ENCODE measurements at regions not wholly inside any gene's neighbourhood (a gene's known extent, or its start where the extent isn't known, plus 50 kb on each side); places are given as distances from the start of the nearest gene placed in this dataset.

DNA sequence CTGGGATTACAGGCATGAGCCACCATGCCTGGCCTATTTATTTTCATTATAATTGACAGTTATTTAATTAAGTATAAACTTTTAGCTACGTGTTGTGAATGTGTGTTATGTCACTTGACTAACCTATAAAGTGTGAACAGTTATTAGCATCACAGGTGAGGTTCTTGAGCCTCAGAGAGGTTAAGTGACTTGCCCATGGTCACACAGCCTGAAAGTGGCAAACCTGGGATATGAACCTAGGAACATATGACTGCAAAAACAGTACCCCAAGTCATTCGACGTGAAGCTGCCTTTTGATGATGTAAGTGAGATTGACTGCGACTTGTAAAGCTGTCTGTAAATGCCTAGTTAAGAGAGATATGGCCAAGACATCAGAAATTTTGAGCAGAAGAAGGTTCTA lies 77.9 kb upstream of the SALL4 start:
- no peak for DNase-seq (ENCODE audit: low read depth, low spot score)
- no peak overlapping the region for H3K4me3 ChIP-seq (ENCODE audit: insufficient read length, low read depth)
- no peaks in the 10 kb centered on the region for H3K4me1 ChIP-seq (ENCODE audit: insufficient read depth, insufficient read length)
- H3K27me3 ChIP-seq (ENCODE audit: insufficient read depth, insufficient read length), result no peaks in the 10 kb centered on the region
- no peaks in the 10 kb centered on the region for H3K36me3 ChIP-seq (ENCODE audit: insufficient read depth, insufficient read length, low read length)
- TF ChIP-seq SUZ12 (IDR thresholded peaks at IDR 0.05; ENCODE audit: extremely low read depth, insufficient read depth, insufficient read length) (no peak), ZNF274 (IDR thresholded peaks at IDR 0.05; ENCODE audit: low read depth, low read length) (no peak), YY1 (IDR thresholded peaks at IDR 0.05; ENCODE audit: insufficient read depth, insufficient read length) (no peak)
- H3K9me3 ChIP-seq (ENCODE audit: insufficient read depth, low read length), result no peaks in the 10 kb centered on the region
- no peak overlapping the region for H3K9ac ChIP-seq (ENCODE audit: insufficient read length, low read depth)

DNA sequence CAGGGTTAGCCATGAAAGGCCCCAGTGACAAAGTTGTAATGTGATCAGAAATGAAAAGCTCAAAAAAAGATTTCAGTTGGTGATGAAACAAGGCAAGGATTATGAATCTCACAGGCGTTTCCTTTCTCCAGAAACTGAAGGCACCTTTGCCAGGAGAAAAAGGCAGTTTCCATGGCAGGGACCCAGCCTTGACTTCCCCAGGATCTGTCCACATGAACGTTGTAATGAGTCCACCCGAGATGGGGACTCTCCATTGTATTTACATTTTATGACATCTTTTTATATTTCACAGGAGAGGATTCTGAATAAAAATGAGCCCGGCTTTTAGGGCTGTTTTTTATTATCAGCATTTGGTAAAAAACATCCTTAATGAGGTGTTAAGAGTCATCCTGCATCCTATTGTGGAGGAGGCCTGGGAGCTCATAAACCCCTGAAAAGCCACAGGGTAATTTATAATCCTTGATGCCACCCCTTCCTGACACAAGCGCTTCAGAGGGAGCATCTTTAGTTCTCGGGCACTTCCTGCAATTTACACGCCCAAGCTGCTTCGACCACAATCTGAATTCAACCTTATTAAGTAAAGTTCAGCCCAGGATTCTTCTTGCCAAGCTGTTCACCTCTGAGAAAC lies 74.1 kb upstream of the SALL4 start:
- Histone ChIP-seq H3K9ac (ENCODE audit: insufficient read length, low read depth) (no peak overlapping the region), H3K4me1 (ENCODE audit: insufficient read depth, insufficient read length) (no peaks in the 10 kb centered on the region), H3K36me3 (ENCODE audit: insufficient read depth, insufficient read length, low read length) (no peaks in the 10 kb centered on the region), H3K9me3 (ENCODE audit: insufficient read depth, low read length) (no peaks in the 10 kb centered on the region), H3K4me3 (ENCODE audit: insufficient read length, low read depth) (no peak overlapping the region), H3K27me3 (ENCODE audit: insufficient read depth, insufficient read length) (no peaks in the 10 kb centered on the region)
- no peak for DNase-seq (ENCODE audit: low read depth, low spot score)
- TF ChIP-seq ZNF274 (IDR thresholded peaks at IDR 0.05; ENCODE audit: low read depth, low read length) (no peak), SUZ12 (IDR thresholded peaks at IDR 0.05; ENCODE audit: extremely low read depth, insufficient read depth, insufficient read length) (no peak), YY1 (IDR thresholded peaks at IDR 0.05; ENCODE audit: insufficient read depth, insufficient read length) (no peak)

DNA sequence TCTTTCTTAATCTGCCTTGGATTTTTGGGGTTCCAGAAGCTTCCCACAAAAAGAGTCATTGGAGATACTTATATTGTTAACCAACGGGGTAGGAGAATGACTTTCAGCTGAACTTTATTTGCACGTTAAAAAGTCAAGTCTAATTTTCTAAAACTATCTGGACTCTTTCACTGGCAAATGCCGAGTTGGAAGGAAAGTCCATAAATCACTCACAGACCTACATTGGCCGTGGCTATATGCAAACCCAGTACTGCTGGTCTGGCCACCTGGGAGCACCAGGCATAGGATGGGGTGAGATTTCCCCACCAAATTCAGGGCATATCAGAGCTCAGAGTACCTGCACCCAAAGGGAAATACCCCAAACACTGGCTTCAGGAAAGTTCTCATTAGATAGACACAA lies 71.3 kb upstream of the SALL4 start:
- no peaks in the 10 kb centered on the region for H3K9me3 ChIP-seq (ENCODE audit: insufficient read depth, low read length)
- DNase-seq (ENCODE audit: low read depth, low spot score), result no peak
- H3K4me3 ChIP-seq (ENCODE audit: insufficient read length, low read depth), result no peak overlapping the region
- H3K36me3 ChIP-seq (ENCODE audit: insufficient read depth, insufficient read length, low read length), result no peaks in the 10 kb centered on the region
- peaks cover 2% of the 10 kb centered on the region for H3K4me1 ChIP-seq (ENCODE audit: insufficient read depth, insufficient read length)
- H3K27me3 ChIP-seq (ENCODE audit: insufficient read depth, insufficient read length), result no peaks in the 10 kb centered on the region
- no peak for TF ChIP-seq SUZ12 (IDR thresholded peaks at IDR 0.05; ENCODE audit: extremely low read depth, insufficient read depth, insufficient read length)
- H3K9ac ChIP-seq (ENCODE audit: insufficient read length, low read depth), result no peak overlapping the region

DNA sequence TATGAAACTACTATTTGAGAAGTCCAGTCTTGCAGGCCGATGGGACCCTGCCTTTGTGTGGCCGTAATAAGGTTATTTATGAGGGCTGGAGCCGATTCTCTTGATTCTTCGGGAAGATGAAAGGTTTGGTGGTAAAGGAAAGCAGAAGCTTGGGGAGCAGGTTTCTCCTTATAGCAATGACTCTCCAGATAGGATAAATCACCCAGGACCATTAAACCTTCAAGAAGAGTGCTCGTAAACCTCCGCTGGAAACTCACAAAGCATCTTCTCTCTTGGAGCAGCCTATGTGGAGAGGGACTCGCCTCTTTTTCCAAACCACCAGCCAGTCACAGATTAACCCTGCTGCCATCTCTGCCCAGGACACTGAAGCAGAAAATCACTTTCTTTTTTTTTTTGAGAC lies 69.6 kb upstream of the SALL4 start:
- Histone ChIP-seq H3K9ac (ENCODE audit: insufficient read length, low read depth) (no peak overlapping the region), H3K36me3 (ENCODE audit: insufficient read depth, insufficient read length, low read length) (no peaks in the 10 kb centered on the region), H3K27me3 (ENCODE audit: insufficient read depth, insufficient read length) (no peaks in the 10 kb centered on the region), H3K4me1 (ENCODE audit: insufficient read depth, insufficient read length) (peaks cover 2% of the 10 kb centered on the region), H3K9me3 (ENCODE audit: insufficient read depth, low read length) (no peaks in the 10 kb centered on the region), H3K4me3 (ENCODE audit: insufficient read length, low read depth) (no peak overlapping the region)
- DNase-seq (ENCODE audit: low read depth, low spot score), result no peak
- TF ChIP-seq SUZ12 (IDR thresholded peaks at IDR 0.05; ENCODE audit: extremely low read depth, insufficient read depth, insufficient read length) (no peak), ZNF274 (IDR thresholded peaks at IDR 0.05; ENCODE audit: low read depth, low read length) (no peak), YY1 (IDR thresholded peaks at IDR 0.05; ENCODE audit: insufficient read depth, insufficient read length) (no peak)

DNA sequence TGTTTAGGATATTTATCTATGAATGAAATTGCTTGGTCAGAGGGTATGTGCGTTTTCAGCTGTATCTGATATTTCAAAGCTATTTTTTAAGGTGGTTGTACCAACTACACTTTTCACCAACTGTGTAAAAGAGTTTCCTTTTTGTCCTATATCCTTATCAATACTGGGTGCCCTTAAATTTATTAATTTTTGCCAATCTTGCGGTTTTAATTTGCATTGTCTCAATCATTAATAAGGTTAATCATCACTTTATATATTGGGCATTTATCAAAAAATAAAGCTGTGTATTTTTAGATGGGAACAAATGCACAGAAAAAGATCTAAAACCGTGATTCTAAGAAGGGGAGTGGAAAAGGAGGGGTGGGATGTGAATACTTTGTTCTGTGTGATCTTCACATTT lies 66.7 kb upstream of the SALL4 start:
- no peaks in the 10 kb centered on the region for H3K27me3 ChIP-seq (ENCODE audit: insufficient read depth, insufficient read length)
- peaks cover 2% of the 10 kb centered on the region for H3K4me1 ChIP-seq (ENCODE audit: insufficient read depth, insufficient read length)
- H3K9me3 ChIP-seq (ENCODE audit: insufficient read depth, low read length), result no peaks in the 10 kb centered on the region
- DNase-seq (ENCODE audit: low read depth, low spot score), result no peak
- H3K36me3 ChIP-seq (ENCODE audit: insufficient read depth, insufficient read length, low read length), result no peaks in the 10 kb centered on the region
- H3K9ac ChIP-seq (ENCODE audit: insufficient read length, low read depth), result no peak overlapping the region
- TF ChIP-seq YY1 (IDR thresholded peaks at IDR 0.05; ENCODE audit: insufficient read depth, insufficient read length) (no peak), SUZ12 (IDR thresholded peaks at IDR 0.05; ENCODE audit: extremely low read depth, insufficient read depth, insufficient read length) (no peak), ZNF274 (IDR thresholded peaks at IDR 0.05; ENCODE audit: low read depth, low read length) (no peak)
- H3K4me3 ChIP-seq (ENCODE audit: insufficient read length, low read depth), result no peak overlapping the region

DNA sequence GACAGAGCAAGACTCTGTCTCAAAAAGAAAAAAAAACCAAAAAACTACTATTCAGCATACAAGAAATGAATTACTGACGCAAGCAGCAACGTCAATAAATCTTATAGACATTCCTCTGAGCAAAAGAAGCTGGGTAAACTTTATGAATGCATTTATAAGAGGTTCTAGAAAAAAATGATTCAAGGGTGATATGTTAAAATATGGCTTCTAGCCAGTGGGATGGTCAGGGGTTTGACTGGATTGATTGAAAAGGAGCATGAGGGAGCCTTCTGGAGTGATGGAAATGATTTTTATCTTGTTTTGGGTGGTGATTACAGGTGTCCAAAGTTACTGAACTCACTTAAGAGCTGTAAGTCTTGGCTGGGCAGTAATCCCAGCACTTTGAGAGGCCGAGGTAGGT lies 64.9 kb upstream of the SALL4 start:
- Histone ChIP-seq H3K36me3 (ENCODE audit: insufficient read depth, insufficient read length, low read length) (no peaks in the 10 kb centered on the region), H3K4me1 (ENCODE audit: insufficient read depth, insufficient read length) (peaks cover 2% of the 10 kb centered on the region), H3K27me3 (ENCODE audit: insufficient read depth, insufficient read length) (no peaks in the 10 kb centered on the region), H3K4me3 (ENCODE audit: insufficient read length, low read depth) (no peak overlapping the region), H3K9me3 (ENCODE audit: insufficient read depth, low read length) (no peaks in the 10 kb centered on the region), H3K9ac (ENCODE audit: insufficient read length, low read depth) (no peak overlapping the region)
- TF ChIP-seq SUZ12 (IDR thresholded peaks at IDR 0.05; ENCODE audit: extremely low read depth, insufficient read depth, insufficient read length) (no peak), YY1 (IDR thresholded peaks at IDR 0.05; ENCODE audit: insufficient read depth, insufficient read length) (no peak), ZNF274 (IDR thresholded peaks at IDR 0.05; ENCODE audit: low read depth, low read length) (no peak)
- no peak for DNase-seq (ENCODE audit: low read depth, low spot score)

DNA sequence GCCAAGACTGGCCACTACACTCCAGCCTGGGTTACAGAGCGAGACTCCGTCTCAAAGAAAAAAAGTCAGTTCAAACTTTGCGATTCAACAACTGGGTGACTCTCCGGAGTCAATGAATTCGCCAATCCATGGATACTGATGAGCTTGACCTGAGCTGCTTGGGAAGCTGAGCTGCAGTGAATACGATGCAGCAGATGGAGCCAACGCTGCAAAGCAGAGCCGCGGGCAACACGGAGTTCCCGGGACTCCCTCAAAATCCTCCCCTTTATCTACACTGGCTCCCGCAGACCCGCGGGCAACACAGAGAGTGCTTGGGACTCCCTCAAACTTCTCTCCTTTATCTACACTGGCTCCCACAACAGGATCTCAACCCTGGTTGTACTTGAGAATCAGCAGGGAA lies 62.6 kb upstream of the SALL4 start:
- TF ChIP-seq ZNF274 (IDR thresholded peaks at IDR 0.05; ENCODE audit: low read depth, low read length), result no peak
- TF ChIP-seq YY1 (IDR thresholded peaks at IDR 0.05; ENCODE audit: insufficient read depth, insufficient read length), result no peak
- TF ChIP-seq SUZ12 (IDR thresholded peaks at IDR 0.05; ENCODE audit: extremely low read depth, insufficient read depth, insufficient read length), result no peak
- no peak overlapping the region for H3K9ac ChIP-seq (ENCODE audit: insufficient read length, low read depth)

More for the DNA sequence above, 62.6 kb upstream of the SALL4 start:
- DNase-seq (ENCODE audit: low read depth, low spot score), result no peak
- Histone ChIP-seq H3K4me3 (ENCODE audit: insufficient read length, low read depth) (no peak overlapping the region), H3K27me3 (ENCODE audit: insufficient read depth, insufficient read length) (no peaks in the 10 kb centered on the region), H3K4me1 (ENCODE audit: insufficient read depth, insufficient read length) (no peaks in the 10 kb centered on the region), H3K9me3 (ENCODE audit: insufficient read depth, low read length) (no peaks in the 10 kb centered on the region), H3K36me3 (ENCODE audit: insufficient read depth, insufficient read length, low read length) (peaks cover 13% of the 10 kb centered on the region)

Measured in NT2/D1 (cell line).